Ishikawa (cell line): ENCODE measurements at regions not wholly inside any gene's neighbourhood (a gene's known extent, or its start where the extent isn't known, plus 50 kb on each side); places are given as distances from the start of the nearest gene placed in this dataset.

Source experiments
- EP300 ChIP-seq: IDR thresholded peaks from 2 replicates; pipeline ENCODE4 v1.6.1; 2012; ENCODE audit warnings: borderline replicate concordance
- RAD21 ChIP-seq: IDR thresholded peaks from 2 replicates; pipeline ENCODE4 v1.6.1; 2012; ENCODE audit warnings: low read depth
- YY1 ChIP-seq: IDR thresholded peaks from 2 replicates; pipeline ENCODE4 v1.6.1; 2012; ENCODE audit warnings: low read depth
- TF ChIP-seq, protein P1 (sequence below): IDR thresholded peaks from 2 replicates; pipeline ENCODE4 v1.6.1; 2012

DNA sequence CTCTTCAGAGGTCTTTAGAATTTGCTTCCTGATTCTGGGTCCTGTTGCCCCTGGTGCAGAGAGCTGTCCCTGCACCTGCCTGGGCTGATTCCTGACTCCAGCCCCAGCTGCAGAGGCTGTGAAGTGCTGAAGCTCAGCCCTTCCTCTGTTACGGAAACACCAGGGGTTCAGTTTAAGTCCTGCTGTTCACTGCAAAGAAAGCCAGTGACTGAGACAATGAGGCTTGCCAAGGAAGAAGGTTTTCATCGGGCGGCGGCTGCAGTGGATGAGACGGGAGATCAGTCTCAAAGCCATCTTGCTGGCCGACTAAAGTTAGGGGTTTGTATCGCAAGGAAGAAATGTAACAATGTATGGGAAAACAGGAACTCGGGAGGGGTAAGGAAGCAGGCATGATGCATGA lies 142.4 kb upstream of the ZNF236 start:
- TF ChIP-seq, protein P1, sequence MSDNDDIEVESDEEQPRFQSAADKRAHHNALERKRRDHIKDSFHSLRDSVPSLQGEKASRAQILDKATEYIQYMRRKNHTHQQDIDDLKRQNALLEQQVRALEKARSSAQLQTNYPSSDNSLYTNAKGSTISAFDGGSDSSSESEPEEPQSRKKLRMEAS: no peak
- TF ChIP-seq RAD21: no peak
- no peak for TF ChIP-seq EP300
- TF ChIP-seq YY1: no peak
